ENCODE measurements at regions not wholly inside any gene's neighbourhood (a gene's known extent, or its start where the extent isn't known, plus 50 kb on each side); places are given as distances from the start of the nearest gene placed in this dataset.

- no peak for TF ChIP-seq GABPA (IDR thresholded peaks at IDR 0.05; ENCODE audit: low read depth)
- no peak for TF ChIP-seq SPI1 (IDR thresholded peaks at IDR 0.05; ENCODE audit: borderline replicate concordance, low read depth)
- TF ChIP-seq, protein P1, sequence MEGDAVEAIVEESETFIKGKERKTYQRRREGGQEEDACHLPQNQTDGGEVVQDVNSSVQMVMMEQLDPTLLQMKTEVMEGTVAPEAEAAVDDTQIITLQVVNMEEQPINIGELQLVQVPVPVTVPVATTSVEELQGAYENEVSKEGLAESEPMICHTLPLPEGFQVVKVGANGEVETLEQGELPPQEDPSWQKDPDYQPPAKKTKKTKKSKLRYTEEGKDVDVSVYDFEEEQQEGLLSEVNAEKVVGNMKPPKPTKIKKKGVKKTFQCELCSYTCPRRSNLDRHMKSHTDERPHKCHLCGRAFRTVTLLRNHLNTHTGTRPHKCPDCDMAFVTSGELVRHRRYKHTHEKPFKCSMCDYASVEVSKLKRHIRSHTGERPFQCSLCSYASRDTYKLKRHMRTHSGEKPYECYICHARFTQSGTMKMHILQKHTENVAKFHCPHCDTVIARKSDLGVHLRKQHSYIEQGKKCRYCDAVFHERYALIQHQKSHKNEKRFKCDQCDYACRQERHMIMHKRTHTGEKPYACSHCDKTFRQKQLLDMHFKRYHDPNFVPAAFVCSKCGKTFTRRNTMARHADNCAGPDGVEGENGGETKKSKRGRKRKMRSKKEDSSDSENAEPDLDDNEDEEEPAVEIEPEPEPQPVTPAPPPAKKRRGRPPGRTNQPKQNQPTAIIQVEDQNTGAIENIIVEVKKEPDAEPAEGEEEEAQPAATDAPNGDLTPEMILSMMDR (IDR thresholded peaks at IDR 0.05; ENCODE audit: insufficient read depth, low read length): no peak
- TF ChIP-seq REST (IDR thresholded peaks at IDR 0.05; ENCODE audit: insufficient replicate concordance, low read depth): no peak
- no peak for TF ChIP-seq POLR2AphosphoS5 (IDR thresholded peaks at IDR 0.05; ENCODE audit: low read depth)
- H3K27me3 ChIP-seq (ENCODE audit: insufficient read depth, poor library complexity, severe bottlenecking): no peaks in the 10 kb centered on the region
- H3K4me3 ChIP-seq (replicated peaks; ENCODE audit: insufficient read depth, low read length): no peak overlapping the region
- DNase-seq (ENCODE audit: low read depth in 1 of 2, low spot score in 1 of 2): no peak
- H3K27ac ChIP-seq (replicated peaks): no peak overlapping the region
Observed at GRCh38 chr13:90217275-90217674, 1130.2 kb upstream of the MIR17HG start.

GRCh38 chr13:90222758-90223157, 1124.7 kb upstream of the MIR17HG start:
- no peak for TF ChIP-seq REST (IDR thresholded peaks at IDR 0.05; ENCODE audit: insufficient replicate concordance, low read depth)
- TF ChIP-seq, protein P1 (IDR thresholded peaks at IDR 0.05; ENCODE audit: insufficient read depth, low read length): no peak
- TF ChIP-seq POLR2AphosphoS5 (IDR thresholded peaks at IDR 0.05; ENCODE audit: low read depth): no peak
- no peaks in the 10 kb centered on the region for H3K27me3 ChIP-seq (ENCODE audit: insufficient read depth, poor library complexity, severe bottlenecking)

GRCh38 chr13:90230311-90230710, 1117.2 kb upstream of the MIR17HG start:
- DNase-seq (ENCODE audit: low read depth in 1 of 2, low spot score in 1 of 2): no peak
- TF ChIP-seq POLR2AphosphoS5 (IDR thresholded peaks at IDR 0.05; ENCODE audit: low read depth) (no peak), SPI1 (IDR thresholded peaks at IDR 0.05; ENCODE audit: borderline replicate concordance, low read depth) (no peak), REST (IDR thresholded peaks at IDR 0.05; ENCODE audit: insufficient replicate concordance, low read depth) (no peak), GABPA (IDR thresholded peaks at IDR 0.05; ENCODE audit: low read depth) (no peak)
- TF ChIP-seq, protein P1 (IDR thresholded peaks at IDR 0.05; ENCODE audit: insufficient read depth, low read length): no peak
- Histone ChIP-seq H3K4me3 (replicated peaks; ENCODE audit: insufficient read depth, low read length) (no peak overlapping the region), H3K27ac (replicated peaks) (no peak overlapping the region), H3K27me3 (ENCODE audit: insufficient read depth, poor library complexity, severe bottlenecking) (no peaks in the 10 kb centered on the region)

More at GRCh38 chr13:90222758-90223157, 1124.7 kb upstream of the MIR17HG start:
- DNase-seq (ENCODE audit: low read depth in 1 of 2, low spot score in 1 of 2): no peak
- Histone ChIP-seq H3K4me3 (replicated peaks; ENCODE audit: insufficient read depth, low read length) (no peak overlapping the region), H3K27ac (replicated peaks) (no peak overlapping the region)
